HCEC 1CT (cell line): ENCODE measurements at regions not wholly inside any gene's neighbourhood (a gene's known extent, or its start where the extent isn't known, plus 50 kb on each side); places are given as distances from the start of the nearest gene placed in this dataset.

Experiments
- DNase-seq: peaks from one replicate; pipeline ENCODE4 v3.0.0-alpha.2; 2017

- DNase-seq = no peak
Observed at GRCh38 chr18:59751186-59751585, 54.0 kb upstream of the CCBE1 start.

- DNase-seq = peak; percentile 97
Observed at GRCh38 chr18:59748628-59749360, 51.6 kb upstream of the CCBE1 start.
